A673 (cell line): ENCODE measurements at regions not wholly inside any gene's neighbourhood (a gene's known extent, or its start where the extent isn't known, plus 50 kb on each side); places are given as distances from the start of the nearest gene placed in this dataset.

ENCODE experiments used
- EZH2 ChIP-seq: fragments of 200-600 bp; sonication (generic); IDR thresholded peaks from 2 replicates; pipeline ENCODE4 v1.6.1; 2017; ENCODE audit warnings: borderline replicate concordance, low read depth, mild to moderate bottlenecking, mixed read lengths, antibody characterized with exemption, low read length; ENCODE audit not compliant: poor library complexity, severe bottlenecking
- TF ChIP-seq, protein P1 (sequence below): fragments of 300-800, 200-600 bp; sonication (generic); conservative IDR thresholded peaks from 2 replicates; pipeline ENCODE4 v1.5.1; 2017; ENCODE audit warnings: low read depth, mild to moderate bottlenecking, antibody characterized with exemption, low read length, moderate library complexity, mixed read lengths

DNA sequence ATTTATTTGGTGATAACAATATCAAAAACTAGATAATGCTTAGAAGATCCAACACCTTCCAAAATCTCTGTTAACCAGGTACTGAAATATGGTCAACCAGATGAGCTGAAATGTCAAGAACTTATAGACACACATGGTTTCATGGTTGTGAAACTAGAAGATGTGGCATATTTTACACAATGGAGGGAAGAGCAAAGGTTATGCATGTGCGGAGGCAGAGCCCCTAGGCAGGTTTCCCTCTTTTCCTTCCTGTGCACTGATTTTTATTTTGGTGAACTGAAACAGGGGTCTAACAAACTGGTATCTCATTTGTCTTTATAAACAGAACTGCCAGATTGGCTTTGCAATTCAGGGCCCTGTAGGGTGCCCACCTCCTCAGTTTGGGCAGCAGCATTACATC lies 91.6 kb downstream of the PRL start:
- TF ChIP-seq EZH2: no peak
- TF ChIP-seq, protein P1, sequence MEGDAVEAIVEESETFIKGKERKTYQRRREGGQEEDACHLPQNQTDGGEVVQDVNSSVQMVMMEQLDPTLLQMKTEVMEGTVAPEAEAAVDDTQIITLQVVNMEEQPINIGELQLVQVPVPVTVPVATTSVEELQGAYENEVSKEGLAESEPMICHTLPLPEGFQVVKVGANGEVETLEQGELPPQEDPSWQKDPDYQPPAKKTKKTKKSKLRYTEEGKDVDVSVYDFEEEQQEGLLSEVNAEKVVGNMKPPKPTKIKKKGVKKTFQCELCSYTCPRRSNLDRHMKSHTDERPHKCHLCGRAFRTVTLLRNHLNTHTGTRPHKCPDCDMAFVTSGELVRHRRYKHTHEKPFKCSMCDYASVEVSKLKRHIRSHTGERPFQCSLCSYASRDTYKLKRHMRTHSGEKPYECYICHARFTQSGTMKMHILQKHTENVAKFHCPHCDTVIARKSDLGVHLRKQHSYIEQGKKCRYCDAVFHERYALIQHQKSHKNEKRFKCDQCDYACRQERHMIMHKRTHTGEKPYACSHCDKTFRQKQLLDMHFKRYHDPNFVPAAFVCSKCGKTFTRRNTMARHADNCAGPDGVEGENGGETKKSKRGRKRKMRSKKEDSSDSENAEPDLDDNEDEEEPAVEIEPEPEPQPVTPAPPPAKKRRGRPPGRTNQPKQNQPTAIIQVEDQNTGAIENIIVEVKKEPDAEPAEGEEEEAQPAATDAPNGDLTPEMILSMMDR: no peak
